GM19468 (cell line): ENCODE measurements at regions not wholly inside any gene's neighbourhood (a gene's known extent, or its start where the extent isn't known, plus 50 kb on each side); places are given as distances from the start of the nearest gene placed in this dataset.

Experiments used
- ATAC-seq: cut with Tn5 transposase; IDR thresholded peaks from one replicate; pipeline ENCODE4 v1.9.1; 2021; ENCODE audit warnings: mild to moderate bottlenecking, moderate library complexity, moderate number of reproducible peaks; ENCODE audit not compliant: unreplicated experiment; ENCODE audit errors: extremely low read depth

DNA sequence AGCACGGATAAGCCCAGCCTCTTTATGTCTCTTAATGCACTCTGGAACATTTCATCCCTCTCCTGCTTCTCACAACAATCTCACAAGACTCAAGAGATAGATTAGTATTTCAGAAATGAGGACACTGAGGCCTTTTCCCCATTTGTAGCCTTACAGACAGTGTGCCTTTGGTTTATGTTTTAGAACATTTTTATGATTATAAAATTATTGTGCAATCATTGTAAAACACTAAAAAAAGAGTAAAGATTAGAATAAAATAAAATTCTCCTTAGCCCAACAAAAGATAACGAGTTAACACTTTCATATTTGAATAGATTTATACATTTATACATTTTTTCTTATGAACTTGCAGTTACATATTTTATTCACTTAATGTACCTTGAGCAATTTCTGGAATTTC is 748.7 kb downstream of the TRIML1 start:
- ATAC-seq: no peak

DNA sequence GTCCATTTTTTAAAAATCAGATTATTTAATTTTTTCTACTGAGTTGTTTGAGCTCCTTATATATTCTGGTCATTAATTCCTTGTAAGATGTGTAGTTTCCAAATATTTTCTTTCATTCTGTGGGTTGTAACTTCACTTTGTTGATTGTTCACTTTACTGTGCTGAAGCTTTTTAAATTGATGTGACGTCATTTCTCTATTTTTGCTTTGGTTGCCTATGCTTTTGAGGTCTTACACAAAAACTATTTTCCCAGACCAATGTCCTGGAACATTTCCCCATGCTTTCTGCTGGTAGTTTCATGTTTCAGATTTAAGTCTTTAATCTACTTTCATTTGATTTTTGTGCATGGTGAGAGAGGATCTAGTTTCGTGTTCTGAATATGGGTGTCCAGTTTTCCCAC is 753.6 kb downstream of the TRIML1 start:
- ATAC-seq: no peak

DNA sequence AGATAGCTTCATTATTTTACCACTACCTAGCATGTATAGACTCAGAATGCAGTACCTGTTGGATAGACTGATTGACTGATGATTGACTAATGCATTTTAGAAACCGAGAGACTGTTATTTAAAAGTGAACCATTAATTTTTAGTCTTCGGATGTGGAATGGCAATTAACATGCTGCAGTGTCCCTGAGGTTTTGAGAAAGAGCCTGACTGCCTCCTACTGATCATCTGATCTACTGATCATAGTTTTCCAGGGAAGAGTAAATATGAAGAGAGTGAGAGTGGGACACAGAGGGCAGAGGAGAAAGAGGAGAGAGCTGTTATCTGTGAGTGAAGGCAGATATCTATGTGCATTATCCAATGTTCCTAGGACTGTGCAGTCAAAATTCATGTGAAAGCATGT is 764.7 kb downstream of the TRIML1 start:
- ATAC-seq: no peak

DNA sequence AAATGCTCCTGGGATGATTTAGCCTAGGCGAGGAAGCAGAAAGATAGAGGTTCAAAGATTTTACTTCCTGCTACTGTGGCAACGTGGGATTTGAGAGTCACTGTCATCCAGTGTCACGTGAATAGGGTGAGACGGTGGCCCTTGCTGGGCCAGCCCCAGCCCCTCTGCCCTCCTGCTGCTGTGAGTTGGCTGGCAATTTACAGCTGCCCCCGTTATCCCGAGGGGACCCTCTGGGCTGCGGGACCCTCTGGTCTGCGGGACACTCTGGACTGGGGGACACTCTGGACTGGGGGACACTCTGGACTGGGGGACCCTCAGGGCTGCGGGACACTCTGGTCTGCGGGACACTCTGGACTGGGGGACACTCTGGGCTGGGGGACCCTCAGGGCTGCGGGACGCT is 765.4 kb downstream of the TRIML1 start:
- ATAC-seq: no peak

DNA sequence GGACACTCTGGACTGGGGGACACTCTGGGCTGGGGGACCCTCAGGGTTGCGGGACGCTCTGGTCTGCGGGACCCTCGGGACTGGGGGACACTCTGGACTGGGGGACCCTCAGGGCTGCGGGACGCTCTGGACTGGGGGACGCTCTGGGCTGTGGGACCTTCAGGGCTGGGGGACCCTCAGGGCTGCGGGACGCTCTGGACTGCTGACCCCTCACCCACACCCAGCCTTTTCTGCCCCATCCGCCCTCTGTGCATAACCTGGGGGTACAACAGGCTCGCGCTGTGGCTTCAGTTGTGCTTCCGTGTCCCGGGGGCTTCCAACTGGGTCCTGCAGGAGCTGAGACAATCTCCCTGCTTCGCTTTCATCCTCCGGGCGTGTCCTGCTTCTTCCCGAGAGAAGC is 766.0 kb downstream of the TRIML1 start:
- ATAC-seq: no peak

DNA sequence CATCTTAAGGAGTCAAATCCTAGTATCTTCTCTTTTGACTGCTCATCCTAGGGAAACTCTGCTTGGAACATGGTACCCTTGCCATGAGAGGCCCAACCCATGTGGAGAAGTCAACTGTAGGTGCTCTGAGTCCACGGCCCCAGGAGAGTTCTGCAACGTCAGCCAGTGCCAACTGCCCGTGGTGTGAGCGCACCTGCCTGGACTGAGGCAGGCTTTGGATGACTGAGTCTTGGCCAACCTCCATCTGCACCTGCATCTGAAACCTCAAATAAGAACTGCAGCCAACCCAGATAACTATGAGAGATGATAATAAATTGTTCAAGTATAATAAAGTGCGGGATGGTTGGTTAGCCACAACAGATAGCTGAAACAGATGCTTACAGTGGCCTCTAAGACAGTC is 772.0 kb downstream of the TRIML1 start:
- no peak for ATAC-seq

DNA sequence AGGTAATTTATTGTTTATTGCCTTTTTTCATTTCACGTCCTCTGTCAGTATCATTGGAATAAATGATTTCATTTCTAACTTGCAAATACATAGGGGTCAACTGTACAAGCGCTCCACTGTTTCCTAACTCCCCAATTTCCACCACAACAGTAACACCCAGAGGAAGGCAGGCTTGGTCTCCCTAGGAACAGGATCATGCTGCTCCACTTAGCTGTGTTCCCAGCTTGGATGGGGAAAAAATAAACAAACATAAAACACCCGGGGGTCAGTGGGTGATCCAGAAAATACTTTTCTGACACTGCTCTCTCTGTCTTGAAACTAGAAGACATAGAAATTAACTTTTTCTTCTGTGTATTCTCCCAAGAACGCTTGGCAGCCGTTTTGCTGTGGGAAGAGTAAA is 772.5 kb downstream of the TRIML1 start:
- ATAC-seq: no peak

DNA sequence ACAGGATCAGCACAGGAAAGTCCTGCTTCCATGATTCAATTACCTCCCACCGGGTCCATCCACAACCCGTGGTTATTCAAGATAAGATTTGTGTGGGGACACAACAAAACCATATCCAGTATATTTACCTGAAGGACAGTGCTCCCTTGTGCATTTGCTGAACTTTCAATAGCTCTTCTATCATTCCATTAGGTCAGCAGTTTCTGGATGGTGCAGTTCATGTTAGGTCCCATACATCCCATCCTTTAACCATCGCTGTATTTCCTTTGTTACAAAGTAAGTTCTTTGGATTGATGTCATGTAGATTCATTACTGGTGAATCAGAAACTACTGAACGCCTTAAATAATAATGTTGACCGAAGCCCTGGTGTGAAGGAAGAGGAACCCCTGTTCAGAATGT is 775.9 kb downstream of the TRIML1 start:
- ATAC-seq: no peak

DNA sequence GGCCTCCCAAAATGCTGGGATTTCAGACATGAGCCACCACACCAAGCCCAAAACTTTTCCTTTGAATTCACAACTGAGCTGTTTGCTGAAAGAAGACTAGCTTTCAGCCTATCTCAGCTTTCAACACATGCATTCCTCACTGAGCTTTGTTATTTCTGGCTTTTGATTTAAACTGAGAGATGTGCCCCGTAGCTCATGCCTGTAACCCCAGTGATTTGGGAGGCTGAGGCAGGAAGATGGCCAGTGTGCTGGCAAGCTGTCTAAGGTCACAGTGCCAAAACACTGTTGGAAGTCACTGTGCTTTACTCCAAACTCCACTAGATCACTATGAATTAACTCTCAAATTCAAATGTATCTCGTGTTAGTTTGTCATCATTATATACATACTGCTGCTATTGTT is 779.5 kb downstream of the TRIML1 start:
- ATAC-seq: no peak

DNA sequence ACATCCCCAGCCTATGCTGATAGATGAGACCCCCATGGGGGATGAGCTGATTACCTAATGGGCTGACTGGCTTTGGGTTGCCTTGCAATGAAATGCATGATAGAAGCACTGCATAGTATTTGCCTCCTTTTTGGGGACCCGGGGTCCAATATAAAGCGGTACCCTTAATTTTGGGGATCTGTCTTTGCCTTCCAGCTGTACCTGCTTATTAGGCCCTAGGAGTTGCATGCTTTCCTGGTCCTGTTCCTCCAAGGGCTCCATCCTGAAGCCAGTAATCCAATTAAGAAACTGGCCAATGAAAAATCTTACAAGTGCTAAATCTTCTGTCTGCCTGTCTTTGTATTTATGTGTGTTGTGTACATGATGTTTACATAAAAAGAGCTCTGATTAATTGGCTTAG is 791.6 kb downstream of the TRIML1 start:
- no peak for ATAC-seq

DNA sequence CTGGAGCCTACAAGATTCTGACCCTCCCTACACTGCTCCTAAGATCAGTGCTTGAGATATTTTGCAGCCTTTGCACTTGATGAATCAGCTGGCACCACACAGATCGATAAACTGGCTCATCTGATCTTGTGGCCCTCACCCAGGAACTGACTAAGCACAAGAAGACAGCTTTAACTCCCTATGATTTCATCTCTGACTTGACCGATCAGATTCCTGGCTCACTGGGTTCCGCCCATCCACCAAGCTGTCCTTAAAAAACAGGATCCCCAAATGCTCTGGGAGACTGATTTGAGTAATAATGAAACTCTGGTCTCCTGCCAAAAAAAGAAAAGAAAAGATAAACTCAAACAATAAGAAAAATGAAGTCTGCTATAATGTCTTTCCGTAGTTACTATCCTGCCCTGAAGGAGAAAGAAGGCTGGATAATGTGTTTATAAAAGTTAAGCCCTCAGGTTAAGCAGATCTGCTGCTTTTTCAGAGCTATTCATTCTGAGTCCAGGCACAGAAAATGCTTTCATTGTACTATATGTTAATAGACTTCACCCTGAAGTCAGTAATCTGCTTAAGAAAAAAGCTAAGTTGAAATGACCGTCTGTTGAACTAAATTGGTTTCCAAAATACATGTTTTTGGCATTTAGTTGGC is 795.2 kb downstream of the TRIML1 start:
- ATAC-seq: no peak

DNA sequence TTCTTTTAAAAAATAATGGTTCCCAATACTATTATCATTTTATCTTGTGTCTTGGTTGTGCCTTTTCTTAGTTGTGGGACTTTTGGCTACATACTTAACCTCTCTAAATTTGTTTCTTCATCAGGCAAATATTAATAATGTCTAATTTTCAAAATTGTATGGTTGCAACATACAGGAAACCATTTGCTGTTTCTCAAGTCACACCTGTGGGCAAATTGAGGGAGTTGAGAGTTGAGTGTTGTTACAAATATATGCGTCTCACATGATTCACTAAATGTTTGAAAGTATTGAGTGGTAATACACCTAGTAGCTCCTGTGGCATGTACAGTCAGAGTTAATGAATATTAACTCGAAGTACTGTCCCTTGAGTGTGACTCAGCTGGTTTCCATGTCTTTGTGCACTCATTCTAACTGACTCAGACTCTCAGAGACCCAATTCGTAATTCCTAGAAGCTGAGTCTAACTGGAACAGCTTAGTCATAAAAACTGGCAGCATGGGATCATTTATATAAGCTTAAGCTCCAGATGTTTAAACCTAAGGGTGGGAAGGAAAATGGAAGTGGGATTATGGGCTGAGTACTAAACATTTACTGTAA is 802.4 kb downstream of the TRIML1 start:
- no peak for ATAC-seq

DNA sequence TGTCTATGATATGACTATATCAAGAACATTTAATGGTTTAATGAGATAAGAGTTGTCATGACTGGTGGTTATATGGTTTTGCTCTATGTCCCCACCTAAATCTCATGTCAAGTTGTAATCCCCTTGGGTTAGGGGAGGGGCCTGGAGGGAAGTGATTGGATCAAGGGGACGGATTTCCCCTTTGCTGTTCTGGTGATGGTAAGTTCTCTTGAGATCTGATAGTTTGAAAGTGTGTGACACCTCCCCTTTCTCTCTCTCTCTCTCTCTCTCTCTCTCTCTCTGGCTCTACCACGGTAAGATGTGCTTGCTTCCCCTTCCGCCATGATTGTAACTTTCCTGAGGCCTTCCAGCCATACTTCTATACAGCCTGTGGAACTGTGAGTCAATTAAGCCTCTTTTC is 803.4 kb downstream of the TRIML1 start:
- ATAC-seq: no peak

DNA sequence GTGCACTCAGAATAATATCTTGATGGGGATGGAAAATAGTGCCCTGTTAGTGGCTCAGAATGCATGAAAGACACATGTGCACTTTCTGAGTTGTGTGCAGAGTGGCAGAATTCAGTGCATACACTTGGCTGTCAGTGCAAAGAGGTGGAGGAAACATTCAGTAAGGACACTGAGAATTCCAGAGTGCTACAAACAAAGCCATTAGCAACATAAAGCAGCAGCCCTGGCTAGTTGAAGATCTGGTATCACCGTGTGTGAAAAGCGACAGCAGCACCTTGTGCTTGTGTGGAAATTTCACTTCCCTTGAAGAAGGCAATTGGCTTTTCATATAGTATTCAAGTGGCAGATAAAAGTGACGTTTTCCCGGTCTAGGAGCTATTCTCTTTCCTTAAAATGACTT is 810.4 kb downstream of the TRIML1 start:
- no peak for ATAC-seq

DNA sequence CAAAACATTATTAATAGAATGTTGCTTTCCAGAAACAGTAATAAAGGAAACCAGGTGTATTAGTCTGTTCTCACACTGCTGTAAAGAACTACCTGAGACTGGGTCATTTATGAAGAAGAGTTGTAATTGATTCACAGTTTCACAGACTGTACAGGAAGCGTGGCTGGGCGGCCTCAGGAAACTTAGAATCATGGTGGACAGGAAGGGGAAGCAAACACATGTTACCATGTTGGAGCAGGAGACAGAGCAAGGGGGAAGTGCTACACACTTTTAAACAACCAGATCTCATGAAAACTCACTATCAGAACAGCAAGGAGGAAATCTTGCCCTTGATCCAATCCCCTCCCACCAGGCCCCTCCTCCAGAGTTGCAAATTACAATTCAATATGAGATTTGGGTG is 815.8 kb downstream of the TRIML1 start:
- ATAC-seq: no peak

DNA sequence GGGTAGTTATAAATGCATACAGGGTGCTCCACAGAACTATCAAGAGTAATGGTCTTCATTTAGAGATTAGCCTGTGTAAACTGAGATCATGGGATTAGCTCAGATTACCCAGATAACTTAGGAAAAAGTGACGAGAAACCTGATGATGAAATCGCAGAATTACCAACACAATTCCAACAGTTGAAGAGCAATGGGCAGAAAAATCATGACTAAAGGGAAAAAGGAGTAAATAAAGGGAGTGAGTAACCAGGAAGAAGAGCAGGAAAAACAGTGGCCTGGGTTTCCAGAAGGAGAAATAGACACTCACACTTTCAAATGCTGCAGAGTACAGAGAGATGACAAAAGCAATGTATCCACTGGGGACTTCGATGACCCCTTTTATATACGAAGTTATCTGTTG is 817.3 kb downstream of the TRIML1 start:
- no peak for ATAC-seq

DNA sequence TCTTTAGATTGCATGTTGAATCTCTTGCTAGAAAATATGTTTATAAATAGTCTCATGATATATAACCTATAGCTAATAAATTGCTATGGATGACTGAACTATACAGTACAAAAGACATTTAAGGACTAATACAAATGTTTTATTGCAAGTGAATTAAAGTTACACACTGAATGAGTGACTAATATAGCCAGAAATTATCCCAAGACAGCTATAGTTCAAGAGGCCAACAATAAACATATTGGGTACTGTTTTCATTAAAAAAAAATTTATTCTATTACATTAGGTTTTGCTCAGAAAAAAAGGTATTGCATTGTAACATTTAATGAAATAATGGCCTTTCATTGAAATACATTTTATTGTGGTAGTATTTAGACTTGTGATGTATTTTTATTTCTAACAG is 819.1 kb downstream of the TRIML1 start:
- no peak for ATAC-seq

DNA sequence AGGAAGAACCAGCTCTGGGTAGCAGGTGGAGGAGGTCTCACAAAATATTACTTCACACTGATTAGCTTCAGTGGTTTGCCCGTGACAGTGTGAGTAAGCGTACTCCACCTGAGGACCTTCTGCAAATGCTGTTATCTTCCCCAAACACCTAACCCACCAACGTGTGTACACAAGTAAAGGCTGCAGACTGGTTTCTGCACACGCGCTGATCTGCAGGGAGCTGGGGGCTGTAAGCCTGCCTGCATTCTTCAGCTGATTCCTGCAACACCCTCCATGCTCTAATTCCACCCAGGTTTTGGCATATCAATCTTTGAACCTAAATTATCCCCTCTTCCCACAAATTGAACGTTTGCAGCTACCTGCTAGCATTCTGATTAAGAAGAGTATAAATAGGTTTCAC is 820.2 kb downstream of the TRIML1 start:
- no peak for ATAC-seq

DNA sequence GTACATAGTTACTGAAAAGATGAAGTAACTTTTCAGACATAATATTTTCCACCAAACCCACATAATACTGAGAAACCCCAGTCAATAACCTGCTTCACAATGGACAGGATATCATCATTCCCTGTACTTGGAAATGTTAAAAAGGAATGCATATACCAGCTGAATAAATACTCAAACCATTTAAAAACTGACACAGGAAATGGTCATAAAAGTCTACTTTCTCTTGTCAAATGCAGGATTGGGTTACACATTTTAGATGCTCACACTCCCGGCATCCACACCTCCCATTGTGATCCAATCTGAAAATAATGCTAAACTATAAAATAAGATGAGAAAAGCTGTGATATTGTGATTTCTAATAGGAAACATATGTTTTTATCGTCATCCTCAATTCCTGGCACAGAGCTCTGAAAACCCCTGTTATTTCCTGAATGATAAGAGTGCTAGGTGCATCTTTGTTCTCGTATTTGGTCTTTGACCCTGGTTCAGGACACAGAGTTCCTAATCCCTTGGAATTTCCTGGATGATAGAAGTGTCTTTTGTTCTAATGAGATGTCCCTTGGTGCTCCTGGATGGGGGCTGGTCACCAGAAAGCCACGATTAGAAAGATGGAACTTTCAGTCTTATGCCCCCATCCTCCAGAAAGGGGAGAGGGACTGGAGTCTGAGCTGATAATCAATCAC is 821.3 kb downstream of the TRIML1 start:
- ATAC-seq: no peak

DNA sequence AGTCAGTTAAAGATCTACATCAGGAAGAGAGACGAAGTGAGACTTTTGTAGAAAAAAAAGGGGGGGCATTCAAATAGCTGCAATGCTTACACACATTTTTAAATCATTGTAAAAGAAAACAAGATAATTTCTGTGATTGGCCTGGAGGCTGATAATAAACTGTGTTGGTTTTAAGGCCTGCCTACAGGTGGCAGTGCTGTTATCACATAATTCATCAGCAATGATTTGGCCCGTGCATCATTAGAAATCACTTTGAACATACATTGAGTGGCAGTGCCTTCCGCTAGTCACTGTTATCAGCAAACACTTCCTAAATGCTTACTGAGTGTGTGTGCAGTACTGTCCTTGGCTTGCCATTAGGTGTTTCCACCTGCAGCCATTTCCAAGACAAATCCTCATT is 831.9 kb downstream of the TRIML1 start:
- ATAC-seq: no peak

DNA sequence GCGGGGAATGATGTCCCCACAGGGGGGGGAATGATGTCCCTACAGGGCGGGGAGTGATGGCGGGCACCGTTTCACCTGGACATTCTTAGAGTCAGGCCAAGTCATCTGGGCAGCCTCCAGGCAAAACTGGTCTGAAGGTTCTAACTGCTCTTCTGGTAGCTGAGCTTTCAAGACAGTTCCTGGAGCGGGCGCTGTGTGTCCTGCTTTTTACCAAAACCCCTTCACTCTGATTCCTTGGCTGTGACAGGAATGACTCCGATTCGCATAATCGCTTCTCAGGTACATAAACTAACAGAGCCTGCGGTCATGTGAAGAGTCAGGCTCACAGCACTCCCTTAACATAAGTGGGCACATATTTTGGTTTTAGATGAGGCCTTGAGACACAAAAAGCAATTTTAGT is 836.0 kb downstream of the TRIML1 start:
- ATAC-seq: no peak

DNA sequence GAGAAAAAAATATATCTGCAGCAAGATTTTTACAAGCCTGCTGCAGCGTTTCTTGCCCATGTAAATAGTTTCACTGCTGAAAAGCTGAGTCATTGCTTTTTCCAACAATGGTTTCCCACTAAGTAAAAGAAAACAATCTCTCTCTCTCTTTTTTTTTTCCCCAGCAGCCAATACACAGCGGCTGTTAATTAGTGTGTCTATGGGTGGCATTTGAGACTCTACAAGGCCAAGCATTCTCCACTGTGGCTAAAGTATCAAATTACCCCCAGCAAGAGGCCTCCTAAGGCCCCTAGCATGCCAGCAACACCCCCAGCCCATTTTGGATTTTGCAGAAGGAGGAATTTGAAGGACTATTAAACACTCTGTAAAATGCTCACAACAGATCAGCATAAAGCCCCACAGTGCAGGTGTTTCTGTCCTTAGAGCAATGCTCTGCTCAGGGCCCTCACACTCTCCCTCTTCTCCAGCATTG is 837.4 kb downstream of the TRIML1 start:
- no peak for ATAC-seq
